HG02973 (cell line): ENCODE measurements at regions not wholly inside any gene's neighbourhood (a gene's known extent, or its start where the extent isn't known, plus 50 kb on each side); places are given as distances from the start of the nearest gene placed in this dataset.

Experiments used
- ATAC-seq: cut with Tn5 transposase; IDR thresholded peaks from one replicate; pipeline ENCODE4 v1.9.1; 2021; ENCODE audit warnings: moderate library complexity; ENCODE audit not compliant: unreplicated experiment

GRCh38 chr14:85788470-85789233 lies 258.7 kb downstream of the FLRT2 start:
- ATAC-seq = no peak

- no peak for ATAC-seq
Observed at GRCh38 chr14:85766295-85766694, 236.4 kb downstream of the FLRT2 start.

DNA sequence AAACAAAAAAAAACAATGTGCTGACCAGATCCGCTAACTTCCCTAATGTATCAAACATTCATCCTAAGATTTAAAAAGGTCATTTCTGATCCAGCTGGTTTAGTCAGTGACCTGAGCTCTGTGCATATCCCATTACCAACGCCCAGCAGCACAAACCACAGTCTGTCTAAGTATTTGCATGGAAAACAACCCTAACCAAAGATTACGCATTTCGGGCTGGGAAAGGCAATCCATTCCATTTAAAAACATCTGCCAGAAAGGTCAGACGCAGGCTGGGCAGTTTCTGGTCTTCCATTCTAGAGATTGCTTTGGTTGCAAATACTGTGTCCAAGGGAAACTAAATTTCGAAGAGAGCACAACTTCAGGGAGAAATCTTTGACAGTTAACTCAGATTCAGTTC lies 234.9 kb downstream of the FLRT2 start:
- no peak for ATAC-seq

GRCh38 chr14:85762526-85762925 lies 232.6 kb downstream of the FLRT2 start:
- ATAC-seq = no peak

- no peak for ATAC-seq
Observed at GRCh38 chr14:85752175-85752574, 222.2 kb downstream of the FLRT2 start.

DNA sequence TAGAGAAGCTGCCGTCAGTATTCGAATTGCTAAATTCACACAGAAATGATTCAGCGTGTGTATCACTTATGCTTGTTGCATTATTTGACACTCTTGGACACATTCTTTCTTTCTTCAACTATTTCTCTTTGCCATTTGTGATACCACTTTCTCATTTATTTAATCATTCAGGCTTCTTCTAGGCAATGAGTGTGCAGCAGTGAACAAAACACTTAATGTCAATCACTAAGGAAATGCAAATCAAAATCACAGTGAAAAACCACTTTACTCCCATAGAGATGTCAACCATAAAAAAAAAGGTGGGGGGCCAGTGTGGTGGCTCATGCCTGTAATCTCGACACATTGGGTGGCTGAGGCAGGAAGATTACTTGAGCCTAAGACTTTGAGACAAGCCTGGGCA lies 214.6 kb downstream of the FLRT2 start:
- ATAC-seq = no peak

- no peak for ATAC-seq
Observed at GRCh38 chr14:85732031-85732430, 202.1 kb downstream of the FLRT2 start.

DNA sequence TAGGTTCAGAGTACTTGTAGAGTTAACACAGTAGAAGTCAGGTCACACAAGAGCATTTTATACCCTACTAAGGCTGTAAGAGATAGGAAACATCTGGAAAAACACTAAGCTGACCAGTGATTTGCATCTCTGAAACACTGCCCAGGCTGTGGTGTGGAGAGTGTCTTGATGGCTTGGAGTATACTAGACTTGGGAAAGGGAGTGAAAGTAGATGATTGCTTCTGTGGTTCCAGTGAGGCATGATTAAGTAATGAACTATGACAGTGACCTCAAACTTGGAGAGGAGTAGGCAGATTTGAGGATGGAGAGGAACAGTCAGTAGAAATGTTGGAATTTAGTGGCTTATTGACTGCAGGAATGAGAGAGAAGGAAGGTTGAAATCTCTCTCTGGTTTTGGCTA lies 201.2 kb downstream of the FLRT2 start:
- ATAC-seq = no peak

DNA sequence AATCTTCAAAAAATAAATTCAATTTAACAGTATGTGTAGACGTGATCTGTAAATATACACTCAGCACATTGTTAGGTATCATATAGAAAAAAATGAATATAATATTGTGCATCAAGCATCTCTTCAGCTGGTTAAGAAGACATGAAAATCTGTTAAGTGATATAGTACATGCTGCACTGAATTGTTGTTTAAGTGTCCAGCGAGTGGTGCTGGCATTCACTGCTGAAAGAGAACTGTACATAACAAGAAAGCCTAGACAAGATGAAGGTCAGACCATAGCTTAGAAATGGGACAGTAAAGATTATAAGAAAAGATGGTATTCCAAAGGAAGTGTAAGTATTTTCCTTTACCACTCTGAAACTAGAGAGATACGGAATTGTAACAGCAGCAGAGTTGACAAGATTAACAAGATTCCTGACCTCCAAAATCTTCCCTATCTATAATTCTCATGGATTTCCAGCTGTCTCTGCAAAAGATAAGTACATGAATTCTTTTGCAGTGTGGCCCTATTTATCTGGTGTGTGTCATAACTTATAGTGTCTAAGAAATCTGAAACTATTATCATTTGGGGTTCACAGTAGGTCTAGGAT lies 198.6 kb downstream of the FLRT2 start:
- ATAC-seq = no peak

GRCh38 chr14:85714069-85714468 lies 184.1 kb downstream of the FLRT2 start:
- no peak for ATAC-seq

DNA sequence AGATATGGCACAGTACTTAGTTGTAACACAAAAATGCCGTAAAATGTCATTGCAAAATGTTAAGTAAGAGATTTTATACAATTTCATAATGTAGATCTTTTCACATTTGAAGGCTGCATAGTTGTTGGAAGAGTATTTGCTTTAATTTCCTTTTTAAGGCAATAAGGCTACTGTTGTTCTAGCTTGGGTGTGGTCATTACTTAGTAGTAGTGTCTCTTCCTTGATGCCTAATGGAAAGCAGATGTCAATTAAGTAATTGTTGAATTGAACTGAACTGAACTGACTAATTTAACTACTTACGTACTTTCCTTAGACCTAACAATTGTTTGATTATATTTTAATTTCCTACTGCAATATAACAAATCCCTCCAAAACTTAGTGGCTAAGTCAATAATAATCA lies 181.7 kb downstream of the FLRT2 start:
- no peak for ATAC-seq
